CD8-positive, alpha-beta memory T cell (primary cell): ENCODE measurements at regions not wholly inside any gene's neighbourhood (a gene's known extent, or its start where the extent isn't known, plus 50 kb on each side); places are given as distances from the start of the nearest gene placed in this dataset.
"Not testable (repeated sequence)": the region's sequence is repeated elsewhere in the genome, so short reads cannot be mapped to it uniquely, and the experiment has no call there.

Source experiments
- CTCF ChIA-PET: fragments of 350-600 bp; sonication (Branson Sonifier 250); formaldehyde crosslinking; loops from one replicate; lab custom pipeline; 2021; ENCODE audit warnings: antibody characterized with exemption; lab: Charles Lee
- POLR2A ChIA-PET: fragments of 350-600 bp; sonication (Branson Sonifier 250); formaldehyde crosslinking; loops from one replicate; lab custom pipeline; 2021; ENCODE audit warnings: antibody characterized with exemption; lab: Charles Lee
- DNase-seq, 5 donors: peaks; one replicate each; pipeline versions ENCODE4 v3.0.0 to v3.0.0-alpha.2; 2020 to 2022; ENCODE audit warnings: mixed read lengths in 1 of 5
- H3K27ac ChIP-seq: one replicate; pipeline ENCODE4 v1.7.0; 2013; ENCODE audit warnings: low read depth, mild to moderate bottlenecking, low read length, moderate library complexity
- H3K27me3 ChIP-seq: 2 replicates; pipeline ENCODE4 v1.7.0; 2013; ENCODE audit warnings: low read length, mild to moderate bottlenecking; ENCODE audit not compliant: insufficient read depth, poor library complexity, severe bottlenecking
- H3K36me3 ChIP-seq: 2 replicates; pipeline ENCODE4 v1.7.0; 2013; ENCODE audit warnings: mild to moderate bottlenecking, low read length, moderate library complexity; ENCODE audit not compliant: insufficient read depth
- H3K4me1 ChIP-seq: 2 replicates; pipeline ENCODE4 v1.7.0; 2013; ENCODE audit warnings: mild to moderate bottlenecking, low read length, moderate library complexity; ENCODE audit not compliant: insufficient read depth
- H3K4me3 ChIP-seq: 2 replicates; pipeline ENCODE4 v1.7.0; 2013; ENCODE audit warnings: mild to moderate bottlenecking, low read length
- H3K9me3 ChIP-seq: 2 replicates; pipeline ENCODE4 v1.7.0; 2013; ENCODE audit warnings: mild to moderate bottlenecking, low read length
- H3K27ac Mint-ChIP-seq, 8 donors: one replicate each; pipeline ENCODE4 v1.8.0; 2020 to 2021; ENCODE audit warnings: mixed read lengths in 8 of 8, mild to moderate bottlenecking in 6 of 8, inconsistent platforms in 3 of 8, moderate library complexity in 3 of 8
- H3K27me3 Mint-ChIP-seq, 2 donors: one replicate each; pipeline ENCODE4 v1.8.0; 2020 to 2021; ENCODE audit warnings: mixed read lengths in 2 of 2, mild to moderate bottlenecking in 1 of 2, moderate library complexity in 1 of 2
- H3K36me3 Mint-ChIP-seq, 3 donors: one replicate each; pipeline ENCODE4 v1.8.0; 2020 to 2021; ENCODE audit warnings: mixed read lengths in 3 of 3, inconsistent platforms in 1 of 3, mild to moderate bottlenecking in 1 of 3
- H3K4me1 Mint-ChIP-seq, 3 donors: one replicate each; pipeline ENCODE4 v1.8.0; 2020 to 2021; ENCODE audit warnings: mixed read lengths in 3 of 3, inconsistent platforms in 1 of 3, mild to moderate bottlenecking in 1 of 3
- H3K4me3 Mint-ChIP-seq, 7 donors: one replicate each; pipeline ENCODE4 v1.8.0; 2020 to 2021; ENCODE audit warnings: mixed read lengths in 7 of 7, mild to moderate bottlenecking in 6 of 7, moderate library complexity in 4 of 7, inconsistent platforms in 2 of 7
- H3K9me3 Mint-ChIP-seq, 5 donors: one replicate each; pipeline ENCODE4 v1.8.0; 2020 to 2022; ENCODE audit warnings: mixed read lengths in 5 of 5, mild to moderate bottlenecking in 3 of 5, moderate library complexity in 2 of 5, inconsistent platforms in 1 of 5

GRCh38 chr11:96554236-96554820 lies 164.5 kb downstream of the JRKL start:
- DNase-seq, result no peak
- no peaks in the 10 kb centered on the region for H3K27me3 Mint-ChIP-seq
- Histone ChIP-seq H3K36me3 (no peaks in the 10 kb centered on the region), H3K4me3 (no peak overlapping the region), H3K27ac (no peak overlapping the region), H3K4me1 (no peaks in the 10 kb centered on the region), H3K27me3 (no peaks in the 10 kb centered on the region), H3K9me3 (no peaks in the 10 kb centered on the region)
- peak overlapping the region in 1 of 8 donors; percentile 13 for H3K27ac Mint-ChIP-seq
- POLR2A ChIA-PET, result no interaction called here
- H3K4me3 Mint-ChIP-seq, result no peak overlapping the region
- no peaks in the 10 kb centered on the region for H3K4me1 Mint-ChIP-seq
- no peaks in the 10 kb centered on the region for H3K36me3 Mint-ChIP-seq
- H3K9me3 Mint-ChIP-seq, result peaks cover 0 to 3% (median 0%) of the 10 kb centered on the region in 5 donors
- CTCF ChIA-PET, result no interaction called here

DNA sequence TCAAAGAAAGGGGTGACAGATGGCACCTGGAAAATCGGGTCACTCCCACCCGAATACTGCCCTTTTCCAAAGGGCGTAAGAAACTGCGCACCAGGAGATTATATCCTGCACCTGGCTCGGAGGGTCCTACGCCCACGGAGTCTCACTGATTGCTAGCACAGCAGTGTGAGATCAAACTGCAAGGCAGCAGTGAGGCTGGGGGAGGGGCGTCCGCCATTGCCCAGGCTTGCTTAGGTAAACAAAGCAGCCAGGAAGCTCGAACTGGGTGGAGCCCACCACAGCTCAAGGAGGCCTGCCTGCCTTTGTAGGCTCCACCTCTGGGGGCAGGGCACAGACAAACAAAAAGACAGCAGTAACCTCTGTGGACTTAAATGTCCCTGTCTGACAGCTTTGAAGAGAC lies 166.0 kb downstream of the JRKL start:
- H3K4me3 Mint-ChIP-seq, H3K9me3 Mint-ChIP-seq, H3K4me1 ChIP-seq, CTCF ChIA-PET, H3K36me3 Mint-ChIP-seq, H3K36me3 ChIP-seq, POLR2A ChIA-PET, H3K9me3 ChIP-seq, H3K4me3 ChIP-seq, H3K27me3 Mint-ChIP-seq, H3K27me3 ChIP-seq, H3K27ac ChIP-seq, H3K4me1 Mint-ChIP-seq, H3K27ac Mint-ChIP-seq: not testable (repeated sequence)
- peak in 1 of 5 donors; percentile 0 for DNase-seq

- H3K4me3 ChIP-seq, H3K4me1 ChIP-seq, H3K36me3 ChIP-seq, H3K27ac Mint-ChIP-seq, H3K9me3 Mint-ChIP-seq, H3K36me3 Mint-ChIP-seq, POLR2A ChIA-PET, H3K4me1 Mint-ChIP-seq, H3K4me3 Mint-ChIP-seq, H3K27ac ChIP-seq, CTCF ChIA-PET, H3K27me3 Mint-ChIP-seq, H3K27me3 ChIP-seq, H3K9me3 ChIP-seq, DNase-seq: not testable (repeated sequence)
Measured at GRCh38 chr11:96560727-96561126, 170.9 kb downstream of the JRKL start.

GRCh38 chr11:96567176-96567575 lies 177.4 kb downstream of the JRKL start:
- Mint-ChIP-seq H3K4me1 (no peaks in the 10 kb centered on the region), H3K36me3 (no peaks in the 10 kb centered on the region), H3K9me3 (peaks cover 0 to 6% (median 0%) of the 10 kb centered on the region in 5 donors), H3K4me3 (no peak overlapping the region), H3K27ac (no peak overlapping the region), H3K27me3 (no peaks in the 10 kb centered on the region)
- Histone ChIP-seq H3K4me1 (no peaks in the 10 kb centered on the region), H3K27me3 (no peaks in the 10 kb centered on the region), H3K27ac (no peak overlapping the region), H3K9me3 (no peaks in the 10 kb centered on the region), H3K4me3 (no peak overlapping the region), H3K36me3 (no peaks in the 10 kb centered on the region)
- peak in 2 of 5 donors; percentile 8 to 9 for DNase-seq
- ChIA-PET POLR2A (no interaction called here), CTCF (no interaction called here)

DNA sequence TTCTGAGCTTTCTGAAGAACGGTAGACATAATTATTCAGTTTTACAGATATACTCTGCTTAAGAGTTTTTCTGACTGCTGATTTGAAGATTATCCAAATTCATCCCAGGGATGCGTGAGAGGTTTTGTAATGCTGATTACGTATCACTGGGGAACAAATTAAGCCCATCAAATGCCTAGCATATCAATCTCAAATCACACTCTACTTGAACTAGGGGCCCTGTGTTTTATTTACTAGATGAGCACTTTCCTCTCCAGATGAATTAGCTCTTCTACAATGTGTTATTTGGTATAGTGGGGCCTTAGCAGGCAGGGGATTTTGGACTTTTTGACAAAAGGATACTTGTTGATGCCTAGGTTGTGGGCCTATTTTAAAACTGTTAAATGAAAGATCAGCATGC lies 177.9 kb downstream of the JRKL start:
- DNase-seq, result no peak
- H3K27ac ChIP-seq, result no peak overlapping the region
- Mint-ChIP-seq H3K36me3 (no peaks in the 10 kb centered on the region), H3K4me3 (no peak overlapping the region), H3K4me1 (no peaks in the 10 kb centered on the region), H3K27me3 (no peaks in the 10 kb centered on the region), H3K9me3 (peaks cover 0 to 6% (median 0%) of the 10 kb centered on the region in 5 donors), H3K27ac (no peak overlapping the region)
- no peaks in the 10 kb centered on the region for H3K36me3 ChIP-seq
- ChIA-PET POLR2A (no interaction called here), CTCF (no interaction called here)
- no peaks in the 10 kb centered on the region for H3K9me3 ChIP-seq
- no peaks in the 10 kb centered on the region for H3K27me3 ChIP-seq
- no peaks in the 10 kb centered on the region for H3K4me1 ChIP-seq
- H3K4me3 ChIP-seq, result no peak overlapping the region

DNA sequence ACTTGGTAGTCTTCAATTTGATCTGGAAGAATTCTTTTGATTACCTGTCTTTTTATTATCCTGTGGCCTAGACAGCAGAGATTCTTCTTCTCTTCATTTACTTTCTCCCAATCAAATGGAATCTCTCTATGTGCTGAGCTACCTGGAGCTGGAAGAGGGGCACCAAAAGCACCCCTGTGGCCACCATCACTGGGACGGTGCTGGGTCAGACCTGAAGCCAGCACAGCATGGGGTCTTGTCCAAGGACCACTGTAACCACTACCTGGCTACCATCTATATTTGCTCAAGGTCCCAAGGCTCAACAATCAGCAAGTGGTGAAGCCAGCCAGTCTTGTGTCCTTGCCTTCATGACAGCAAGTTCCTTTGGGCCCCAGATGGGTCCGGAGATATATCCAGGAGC lies 186.6 kb downstream of the JRKL start:
- no peak overlapping the region for H3K4me3 ChIP-seq
- peaks cover 0 to 4% (median 0%) of the 10 kb centered on the region in 5 donors for H3K9me3 Mint-ChIP-seq
- no peaks in the 10 kb centered on the region for H3K36me3 ChIP-seq
- no peak overlapping the region for H3K27ac Mint-ChIP-seq
- no peaks in the 10 kb centered on the region for H3K4me1 Mint-ChIP-seq
- H3K36me3 Mint-ChIP-seq, result no peaks in the 10 kb centered on the region
- H3K27ac ChIP-seq, result no peak overlapping the region
- POLR2A ChIA-PET, result no interaction called here
- no peak overlapping the region for H3K4me3 Mint-ChIP-seq
- H3K27me3 ChIP-seq, result no peaks in the 10 kb centered on the region
- no peak for DNase-seq
- H3K9me3 ChIP-seq, result no peaks in the 10 kb centered on the region
- H3K4me1 ChIP-seq, result no peaks in the 10 kb centered on the region
- H3K27me3 Mint-ChIP-seq, result peaks cover 3% of the 10 kb centered on the region in 2 donors
- CTCF ChIA-PET, result no interaction called here

GRCh38 chr11:96578379-96578778 lies 188.6 kb downstream of the JRKL start:
- H3K4me3 Mint-ChIP-seq, result no peak overlapping the region
- no peak for DNase-seq
- no peak overlapping the region for H3K4me3 ChIP-seq
- no peak overlapping the region for H3K27ac ChIP-seq
- H3K9me3 Mint-ChIP-seq, result peaks cover 0 to 7% (median 2%) of the 10 kb centered on the region in 5 donors
- peaks cover 3% of the 10 kb centered on the region in 2 donors for H3K27me3 Mint-ChIP-seq
- no peaks in the 10 kb centered on the region for H3K9me3 ChIP-seq
- H3K36me3 ChIP-seq, result no peaks in the 10 kb centered on the region
- H3K27me3 ChIP-seq, result no peaks in the 10 kb centered on the region
- no peaks in the 10 kb centered on the region for H3K36me3 Mint-ChIP-seq
- H3K4me1 ChIP-seq, result no peaks in the 10 kb centered on the region
- H3K27ac Mint-ChIP-seq, result no peak overlapping the region
- POLR2A ChIA-PET, result no interaction called here
- CTCF ChIA-PET, result no interaction called here
- H3K4me1 Mint-ChIP-seq, result no peaks in the 10 kb centered on the region

DNA sequence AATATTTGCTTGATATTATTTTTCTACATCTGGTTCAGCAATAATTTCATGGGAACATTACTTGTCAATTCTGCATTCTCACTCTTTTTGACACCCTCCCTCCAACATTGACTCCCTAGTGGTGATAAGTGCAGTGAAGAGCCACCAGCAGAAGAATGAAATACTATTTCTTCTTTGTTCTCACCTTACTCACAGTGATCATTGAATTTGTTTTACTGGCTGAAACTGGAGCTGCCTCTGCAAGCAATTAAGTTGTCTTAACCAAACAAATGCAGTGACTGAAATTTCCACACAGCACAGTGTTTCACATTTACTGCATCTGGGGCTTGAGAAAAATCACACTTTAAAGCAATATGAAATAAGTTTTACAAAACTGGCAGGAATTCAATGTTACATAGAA lies 189.8 kb downstream of the JRKL start:
- Histone ChIP-seq H3K27ac (no peak overlapping the region), H3K9me3 (no peaks in the 10 kb centered on the region), H3K4me1 (no peaks in the 10 kb centered on the region), H3K27me3 (no peaks in the 10 kb centered on the region), H3K4me3 (no peak overlapping the region), H3K36me3 (no peaks in the 10 kb centered on the region)
- Mint-ChIP-seq H3K9me3 (peaks cover 0 to 8% (median 2%) of the 10 kb centered on the region in 5 donors), H3K27me3 (peaks cover 3% of the 10 kb centered on the region in 2 donors), H3K27ac (no peak overlapping the region), H3K4me1 (no peaks in the 10 kb centered on the region), H3K36me3 (no peaks in the 10 kb centered on the region), H3K4me3 (no peak overlapping the region)
- DNase-seq, result no peak
- ChIA-PET POLR2A (no interaction called here), CTCF (no interaction called here)
